Trophoblast cell (in vitro differentiated cells and primary cell): ENCODE measurements at regions not wholly inside any gene's neighbourhood (a gene's known extent, or its start where the extent isn't known, plus 50 kb on each side); places are given as distances from the start of the nearest gene placed in this dataset.

ENCODE experiments used
- DNase-seq, 2 donors: peaks; one replicate each; pipeline ENCODE4 v3.0.0-alpha.2; 2016
- H2AFZ ChIP-seq: 2 replicates; pipeline ENCODE4 v1.6.1; 2013; ENCODE audit warnings: low read length, moderate library complexity, mild to moderate bottlenecking; ENCODE audit not compliant: insufficient read depth, poor library complexity
- H2AK5ac ChIP-seq: 2 replicates; pipeline ENCODE4 v1.6.1; 2013; ENCODE audit warnings: mild to moderate bottlenecking, low read length
- H2BK120ac ChIP-seq: 2 replicates; pipeline ENCODE4 v1.6.1; 2013; ENCODE audit warnings: low read length, mild to moderate bottlenecking, moderate library complexity; ENCODE audit not compliant: insufficient read depth, poor library complexity
- H2BK12ac ChIP-seq: 2 replicates; pipeline ENCODE4 v1.6.1; 2013; ENCODE audit warnings: mild to moderate bottlenecking, low read length, moderate library complexity
- H2BK5ac ChIP-seq: 2 replicates; pipeline ENCODE4 v1.6.1; 2013; ENCODE audit warnings: low read length, low read depth, moderate library complexity, mild to moderate bottlenecking; ENCODE audit not compliant: poor library complexity
- H3K14ac ChIP-seq: 2 replicates; pipeline ENCODE4 v1.6.1; 2013; ENCODE audit warnings: mild to moderate bottlenecking, low read length
- H3K18ac ChIP-seq: 2 replicates; pipeline ENCODE4 v1.6.1; 2013; ENCODE audit warnings: mild to moderate bottlenecking, low read length
- H3K23ac ChIP-seq: 2 replicates; pipeline ENCODE4 v1.6.1; 2013; ENCODE audit warnings: low read length
- H3K27ac ChIP-seq: 2 replicates; pipeline ENCODE4 v1.5.1; 2013; ENCODE audit warnings: low read depth, mild to moderate bottlenecking, inconsistent platforms, low read length, moderate library complexity
- H3K27me3 ChIP-seq: 2 replicates; pipeline ENCODE4 v1.6.1; 2013; ENCODE audit warnings: inconsistent platforms, mild to moderate bottlenecking, low read length, moderate library complexity; ENCODE audit not compliant: insufficient read depth
- H3K36me3 ChIP-seq, 2 experiments: 1 replicate in 1 of 2; 2 replicates in 1 of 2; pipeline ENCODE4 v1.6.1; 2013; ENCODE audit warnings: low read length in 2 of 2, mild to moderate bottlenecking in 2 of 2, moderate library complexity in 1 of 2; ENCODE audit not compliant: insufficient read depth in 2 of 2, control insufficient read depth in 1 of 2
- H3K4ac ChIP-seq: 2 replicates; pipeline ENCODE4 v1.6.1; 2013; ENCODE audit warnings: low read depth, mild to moderate bottlenecking, low read length, moderate library complexity
- H3K4me1 ChIP-seq, 2 experiments: 1 replicate in 1 of 2; 2 replicates in 1 of 2; pipeline ENCODE4 v1.6.1; 2013; ENCODE audit warnings: low read length in 2 of 2, mild to moderate bottlenecking in 2 of 2, moderate library complexity in 1 of 2; ENCODE audit not compliant: insufficient read depth in 2 of 2, control insufficient read depth in 1 of 2
- H3K4me2 ChIP-seq: 2 replicates; pipeline ENCODE4 v1.6.1; 2013; ENCODE audit warnings: inconsistent platforms, mild to moderate bottlenecking, low read length, moderate library complexity
- H3K4me3 ChIP-seq: 2 replicates; pipeline ENCODE4 v1.5.1; 2013; ENCODE audit warnings: mild to moderate bottlenecking, low read depth, low read length, inconsistent platforms
- H3K79me1 ChIP-seq: one replicate; pipeline ENCODE4 v1.6.1; 2013; ENCODE audit warnings: low read length
- H3K79me2 ChIP-seq: 2 replicates; pipeline ENCODE4 v1.6.1; 2013; ENCODE audit warnings: low read length, mild to moderate bottlenecking; ENCODE audit not compliant: control insufficient read depth, insufficient read depth, poor library complexity
- H3K9ac ChIP-seq: 2 replicates; pipeline ENCODE4 v1.6.1; 2013; ENCODE audit warnings: mild to moderate bottlenecking, low read length
- H3K9me3 ChIP-seq: 2 replicates; pipeline ENCODE4 v1.6.1; 2013; ENCODE audit warnings: low read depth, mild to moderate bottlenecking, control low read depth, inconsistent platforms, low read length; ENCODE audit not compliant: insufficient read depth
- H4K12ac ChIP-seq: 2 replicates; pipeline ENCODE4 v1.6.1; 2013; ENCODE audit warnings: low read depth, mild to moderate bottlenecking, low read length, moderate library complexity
- H4K8ac ChIP-seq: 2 replicates; pipeline ENCODE4 v1.6.1; 2013; ENCODE audit warnings: low read depth, mild to moderate bottlenecking, low read length, moderate library complexity
- H4K91ac ChIP-seq: one replicate; pipeline ENCODE4 v1.6.1; 2013; ENCODE audit warnings: low read depth, mild to moderate bottlenecking, low read length, moderate library complexity
- WGBS: extraction: QIAGEN DNeasy Blood & Tissue Kit; methylation state at CpG from one replicate; pipeline ENCODE4 v1.1.7; 2013; ENCODE audit warnings: missing lambda C conversion rate; ENCODE audit not compliant: insufficient read length, insufficient coverage; ENCODE audit errors: extremely low coverage; 5-methylcytosine and 5-hydroxymethylcytosine counted together

DNA sequence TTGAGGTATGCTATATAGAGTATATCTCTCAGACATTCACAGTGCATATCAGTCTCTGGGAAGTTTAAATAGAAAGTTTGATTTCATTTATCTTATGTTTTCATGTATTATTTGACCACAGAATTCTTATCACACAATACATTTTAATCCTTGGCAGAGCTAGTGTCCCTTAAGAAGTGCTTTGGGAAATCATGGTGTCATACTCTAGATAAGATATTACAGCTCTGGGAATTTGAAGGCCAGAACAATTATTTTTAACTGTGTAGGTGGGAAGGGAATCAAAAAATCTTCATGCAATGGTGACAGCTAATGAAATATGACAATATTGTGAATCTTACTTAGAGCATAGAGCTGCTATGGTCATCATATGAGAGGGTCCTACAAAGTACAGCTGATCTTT, 451.3 kb upstream of the FAM98A start:
- Histone ChIP-seq H3K4me2 (no peak overlapping the region), H3K79me2 (no peaks in the 10 kb centered on the region), H3K18ac (no peak overlapping the region), H3K4me1 (no peaks in the 10 kb centered on the region), H4K8ac (no peak overlapping the region), H4K91ac (no peak overlapping the region), H3K27ac (no peak overlapping the region), H3K79me1 (no peaks in the 10 kb centered on the region), H2BK12ac (no peak overlapping the region), H4K12ac (no peak overlapping the region), H3K23ac (no peak overlapping the region), H3K14ac (no peak overlapping the region), H3K4me3 (no peak overlapping the region), H2AFZ (no peak overlapping the region), H2AK5ac (no peak overlapping the region), H3K27me3 (no peaks in the 10 kb centered on the region), H3K9me3 (no peaks in the 10 kb centered on the region), H2BK120ac (no peak overlapping the region), H2BK5ac (no peak overlapping the region), H3K36me3 (no peaks in the 10 kb centered on the region), H3K9ac (no peak overlapping the region), H3K4ac (no peak overlapping the region)
- no peak for DNase-seq

DNA sequence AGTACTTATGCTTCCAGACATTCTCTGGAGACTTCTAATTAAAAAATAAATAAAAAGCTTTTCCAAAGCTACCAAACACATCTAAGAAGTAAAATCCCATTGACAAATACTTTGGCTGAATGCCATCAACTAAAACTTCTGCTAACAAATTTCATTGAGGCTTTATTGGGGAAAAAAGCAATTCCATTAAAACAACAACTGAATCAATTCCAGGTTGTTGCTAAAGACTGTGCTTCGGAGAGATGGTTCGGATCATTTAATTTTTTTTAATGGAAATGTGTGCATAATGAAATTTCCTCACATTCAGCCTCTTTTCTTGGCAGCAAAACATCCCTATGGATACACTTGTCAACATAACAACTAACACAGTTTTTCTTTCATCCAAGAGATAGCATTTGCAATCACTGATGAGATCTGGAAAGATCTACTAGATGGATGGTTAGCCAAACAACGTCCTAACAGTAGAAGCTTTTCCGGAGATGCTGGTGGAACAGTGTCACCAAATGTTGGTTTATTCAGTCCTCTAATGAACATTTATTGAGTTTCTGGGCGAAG, 446.1 kb upstream of the FAM98A start:
- Histone ChIP-seq H3K4ac (no peak overlapping the region), H2AFZ (no peak overlapping the region), H3K36me3 (no peaks in the 10 kb centered on the region), H2BK12ac (no peak overlapping the region), H3K4me1 (no peaks in the 10 kb centered on the region), H2BK120ac (no peak overlapping the region), H3K9ac (no peak overlapping the region), H3K79me2 (no peaks in the 10 kb centered on the region), H2AK5ac (no peak overlapping the region), H3K4me3 (no peak overlapping the region), H4K8ac (no peak overlapping the region), H4K12ac (no peak overlapping the region), H4K91ac (no peak overlapping the region), H3K27ac (no peak overlapping the region), H3K18ac (no peak overlapping the region), H3K14ac (no peak overlapping the region), H3K79me1 (no peaks in the 10 kb centered on the region), H3K9me3 (no peaks in the 10 kb centered on the region), H2BK5ac (no peak overlapping the region), H3K4me2 (no peak overlapping the region), H3K27me3 (no peaks in the 10 kb centered on the region), H3K23ac (no peak overlapping the region)
- DNase-seq: no peak
- no CpG with 5 or more reads among the region's 5 CpGs for WGBS

DNA sequence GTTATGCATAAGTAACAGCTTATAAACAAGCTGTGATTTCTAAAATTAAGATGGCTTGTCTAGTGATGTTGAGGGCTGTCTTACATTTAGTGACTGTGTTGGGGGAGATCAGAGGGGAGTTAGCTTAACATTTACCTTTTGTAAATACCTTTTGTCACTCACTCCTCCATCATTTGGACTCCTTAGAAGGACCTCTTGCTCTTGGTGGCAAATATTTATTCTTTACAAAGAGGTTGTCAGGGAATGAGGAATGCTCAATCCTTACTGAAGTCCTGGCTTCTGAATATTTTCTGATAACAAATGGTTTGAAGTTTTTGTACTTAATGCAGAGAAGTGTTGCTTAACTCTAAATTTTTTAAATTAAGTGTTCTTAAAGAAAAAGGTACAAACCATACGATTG, 438.8 kb upstream of the FAM98A start:
- Histone ChIP-seq H3K79me1 (no peaks in the 10 kb centered on the region), H3K4me3 (no peak overlapping the region), H3K27ac (no peak overlapping the region), H2BK5ac (no peak overlapping the region), H3K79me2 (no peaks in the 10 kb centered on the region), H3K9ac (no peak overlapping the region), H4K12ac (no peak overlapping the region), H3K4ac (no peak overlapping the region), H2AK5ac (no peak overlapping the region), H2AFZ (no peak overlapping the region), H4K8ac (no peak overlapping the region), H3K27me3 (no peaks in the 10 kb centered on the region), H3K9me3 (no peaks in the 10 kb centered on the region), H3K14ac (no peak overlapping the region), H3K18ac (no peak overlapping the region), H3K23ac (no peak overlapping the region), H4K91ac (no peak overlapping the region), H3K36me3 (no peaks in the 10 kb centered on the region), H2BK12ac (no peak overlapping the region), H2BK120ac (no peak overlapping the region), H3K4me1 (no peaks in the 10 kb centered on the region), H3K4me2 (no peak overlapping the region)
- WGBS: no CpG with 5 or more reads among the region's 1 CpG
- no peak for DNase-seq

DNA sequence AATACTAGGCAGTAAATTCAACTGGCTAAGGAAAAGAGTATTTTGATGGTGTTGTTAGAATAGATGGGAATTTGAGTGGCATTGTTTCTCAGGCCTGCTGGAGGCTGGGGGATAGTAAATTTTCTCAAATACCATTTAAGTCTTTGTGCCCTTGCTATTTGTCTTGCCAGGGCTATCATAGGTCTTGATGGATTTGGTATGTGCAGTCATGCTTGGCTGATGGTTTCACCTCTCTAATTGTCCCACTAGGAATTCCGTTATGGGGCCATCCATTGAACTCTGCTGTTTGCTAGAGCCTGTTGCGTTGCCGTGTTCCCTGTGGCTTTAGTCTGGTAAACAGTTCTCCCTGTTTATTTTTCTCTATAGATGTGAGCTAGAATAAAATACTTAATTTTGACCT, 438.1 kb upstream of the FAM98A start:
- Histone ChIP-seq H3K36me3 (no peaks in the 10 kb centered on the region), H3K4me2 (no peak overlapping the region), H3K9ac (no peak overlapping the region), H3K18ac (no peak overlapping the region), H3K27ac (no peak overlapping the region), H3K79me1 (no peaks in the 10 kb centered on the region), H2BK12ac (no peak overlapping the region), H3K27me3 (no peaks in the 10 kb centered on the region), H4K12ac (no peak overlapping the region), H3K9me3 (no peaks in the 10 kb centered on the region), H2AK5ac (no peak overlapping the region), H3K79me2 (no peaks in the 10 kb centered on the region), H3K4me1 (no peaks in the 10 kb centered on the region), H3K4me3 (no peak overlapping the region), H2AFZ (no peak overlapping the region), H4K8ac (no peak overlapping the region), H2BK5ac (no peak overlapping the region), H4K91ac (no peak overlapping the region), H3K4ac (no peak overlapping the region), H3K14ac (no peak overlapping the region), H3K23ac (no peak overlapping the region), H2BK120ac (no peak overlapping the region)
- DNase-seq: no peak
- no CpG with 5 or more reads among the region's 3 CpGs for WGBS
